Body of pancreas (tissue), 4 donors: ENCODE measurements at regions not wholly inside any gene's neighbourhood (a gene's known extent, or its start where the extent isn't known, plus 50 kb on each side); places are given as distances from the start of the nearest gene placed in this dataset.

Experiments used
- ATAC-seq: fragments of 150-250 bp; one replicate; pipeline ENCODE4 v1.9.1; 2016
- DNase-seq, 4 donors: peaks; one replicate each; pipeline ENCODE4 v3.0.0-alpha.2; 2019
- H3K27ac ChIP-seq, 4 donors: fragments of 200-600 bp; sonication (generic); 1 replicate in 3 of 4; 2 replicates in 1 of 4; pipeline versions ENCODE4 v1.5.1 to v1.6.1; 2016 to 2019; ENCODE audit warnings: mild to moderate bottlenecking in 1 of 4, mixed read lengths in 1 of 4, moderate library complexity in 1 of 4
- H3K27me3 ChIP-seq, 2 donors: fragments of 200-600 bp; sonication (generic); one replicate each; pipeline ENCODE4 v1.6.0; 2016; ENCODE audit warnings: mild to moderate bottlenecking in 1 of 2
- H3K36me3 ChIP-seq, 2 donors: fragments of 200-600 bp; sonication (generic); replicated peaks in 1 of 2; 2 replicates each; pipeline ENCODE4 v1.5.1; 2016; ENCODE audit warnings: low read depth in 2 of 2; ENCODE audit not compliant: insufficient read depth in 1 of 2
- H3K4me1 ChIP-seq: fragments of 200-600 bp; sonication (generic); one replicate; pipeline ENCODE4 v1.6.0; 2016
- H3K4me3 ChIP-seq, 2 donors: fragments of 200-600 bp; sonication (generic); 1 replicate in 1 of 2; 2 replicates in 1 of 2; pipeline ENCODE4 v1.5.1; 2016 to 2019
- H3K9me3 ChIP-seq, 3 donors: fragments of 200-600 bp; sonication (generic); 1 replicate in 2 of 3; 2 replicates in 1 of 3; pipeline ENCODE4 v1.5.1; 2016
- POLR2A ChIP-seq, 3 donors: fragments of 450-650 bp; IDR thresholded peaks; one replicate each; pipeline ENCODE4 v1.6.1; 2016; ENCODE audit warnings: antibody characterized with exemption in 3 of 3, mild to moderate bottlenecking in 2 of 3
- WGBS, 2 donors: methylation state at CpG; one replicate each; pipeline ENCODE4 v1.1.5; 2017; 5-methylcytosine and 5-hydroxymethylcytosine counted together
- intact Hi-C: fragments of 100-400 bp; cut with DNase I; formaldehyde crosslinking; loops from one replicate; pipeline ENCODE4 v1.15.1; 2023
- TF ChIP-seq, protein P1 (sequence below), 7 experiments: fragments of 450-650 bp in 4 of 7; fragments of 200-600 bp in 3 of 7; sonication (generic) in 3 of 7; IDR thresholded peaks; one replicate each; pipeline ENCODE4 v1.5.1; 2016 to 2019; ENCODE audit warnings: antibody characterized with exemption in 7 of 7

DNA sequence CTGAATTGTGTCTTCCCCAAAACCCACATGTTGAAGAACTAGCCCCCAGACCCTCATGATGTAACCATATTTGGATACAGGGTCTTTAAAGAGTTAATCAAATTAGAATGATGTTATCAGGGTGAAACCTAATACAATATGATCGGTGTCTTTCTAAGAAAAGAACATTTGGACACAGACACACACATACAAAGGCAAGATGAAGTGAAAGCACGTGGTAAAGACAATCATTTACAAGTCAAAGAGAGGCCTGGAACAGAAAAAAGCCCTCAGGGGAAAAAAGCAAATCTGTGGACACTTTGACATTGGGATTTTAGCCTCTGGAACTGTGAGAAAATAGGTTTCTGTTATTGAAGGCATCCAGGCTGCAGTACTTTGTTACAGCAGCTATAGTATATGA is 733.4 kb downstream of the JRKL start:
- no peak for ATAC-seq
- H3K27ac ChIP-seq, result no peak overlapping the region
- WGBS, 2 donors, result 16 to 20% methylated on average over 2 of the region's 2 CpGs
- no peak for DNase-seq
- H3K27me3 ChIP-seq, result no peaks in the 10 kb centered on the region
- no peak overlapping the region for H3K4me3 ChIP-seq
- no peaks in the 10 kb centered on the region for H3K36me3 ChIP-seq
- H3K9me3 ChIP-seq, result no peaks in the 10 kb centered on the region
- TF ChIP-seq POLR2A (IDR thresholded peaks at IDR 0.05), result no peak
- TF ChIP-seq, protein P1, sequence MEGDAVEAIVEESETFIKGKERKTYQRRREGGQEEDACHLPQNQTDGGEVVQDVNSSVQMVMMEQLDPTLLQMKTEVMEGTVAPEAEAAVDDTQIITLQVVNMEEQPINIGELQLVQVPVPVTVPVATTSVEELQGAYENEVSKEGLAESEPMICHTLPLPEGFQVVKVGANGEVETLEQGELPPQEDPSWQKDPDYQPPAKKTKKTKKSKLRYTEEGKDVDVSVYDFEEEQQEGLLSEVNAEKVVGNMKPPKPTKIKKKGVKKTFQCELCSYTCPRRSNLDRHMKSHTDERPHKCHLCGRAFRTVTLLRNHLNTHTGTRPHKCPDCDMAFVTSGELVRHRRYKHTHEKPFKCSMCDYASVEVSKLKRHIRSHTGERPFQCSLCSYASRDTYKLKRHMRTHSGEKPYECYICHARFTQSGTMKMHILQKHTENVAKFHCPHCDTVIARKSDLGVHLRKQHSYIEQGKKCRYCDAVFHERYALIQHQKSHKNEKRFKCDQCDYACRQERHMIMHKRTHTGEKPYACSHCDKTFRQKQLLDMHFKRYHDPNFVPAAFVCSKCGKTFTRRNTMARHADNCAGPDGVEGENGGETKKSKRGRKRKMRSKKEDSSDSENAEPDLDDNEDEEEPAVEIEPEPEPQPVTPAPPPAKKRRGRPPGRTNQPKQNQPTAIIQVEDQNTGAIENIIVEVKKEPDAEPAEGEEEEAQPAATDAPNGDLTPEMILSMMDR (IDR thresholded peaks at IDR 0.05), result no peak
- no peaks in the 10 kb centered on the region for H3K4me1 ChIP-seq
- intact Hi-C loops, result no loop called here

DNA sequence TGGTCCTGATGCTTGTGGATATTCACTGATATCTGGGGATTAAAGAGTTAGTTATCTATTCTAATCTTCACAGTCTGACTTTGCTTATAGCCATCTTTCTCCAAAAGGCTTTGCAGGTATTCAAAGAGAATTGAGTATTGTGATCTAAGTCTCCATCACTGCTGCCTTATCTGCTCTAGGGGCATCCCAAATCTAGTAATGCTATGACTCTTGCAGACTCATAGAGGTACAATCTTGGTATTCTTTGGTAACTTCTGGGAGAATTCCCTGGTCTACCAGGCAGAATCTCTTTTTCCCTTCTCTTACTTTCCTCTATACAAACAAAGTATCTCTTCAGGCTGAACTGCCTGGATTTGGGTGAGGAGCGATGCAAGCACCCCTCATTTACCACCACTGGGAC is 746.3 kb downstream of the JRKL start:
- no peak for ATAC-seq
- Histone ChIP-seq H3K9me3 (no peaks in the 10 kb centered on the region), H3K27ac (no peak overlapping the region), H3K4me3 (no peak overlapping the region), H3K36me3 (no peaks in the 10 kb centered on the region), H3K27me3 (no peaks in the 10 kb centered on the region), H3K4me1 (no peaks in the 10 kb centered on the region)
- no peak for DNase-seq
- TF ChIP-seq, protein P1 (IDR thresholded peaks at IDR 0.05), result no peak
- TF ChIP-seq POLR2A (IDR thresholded peaks at IDR 0.05), result no peak
- 79 to 96% methylated on average over 1 of the region's 1 CpG for whole genome bisulfite sequencing, 2 donors
- intact Hi-C loops, result no loop called here

DNA sequence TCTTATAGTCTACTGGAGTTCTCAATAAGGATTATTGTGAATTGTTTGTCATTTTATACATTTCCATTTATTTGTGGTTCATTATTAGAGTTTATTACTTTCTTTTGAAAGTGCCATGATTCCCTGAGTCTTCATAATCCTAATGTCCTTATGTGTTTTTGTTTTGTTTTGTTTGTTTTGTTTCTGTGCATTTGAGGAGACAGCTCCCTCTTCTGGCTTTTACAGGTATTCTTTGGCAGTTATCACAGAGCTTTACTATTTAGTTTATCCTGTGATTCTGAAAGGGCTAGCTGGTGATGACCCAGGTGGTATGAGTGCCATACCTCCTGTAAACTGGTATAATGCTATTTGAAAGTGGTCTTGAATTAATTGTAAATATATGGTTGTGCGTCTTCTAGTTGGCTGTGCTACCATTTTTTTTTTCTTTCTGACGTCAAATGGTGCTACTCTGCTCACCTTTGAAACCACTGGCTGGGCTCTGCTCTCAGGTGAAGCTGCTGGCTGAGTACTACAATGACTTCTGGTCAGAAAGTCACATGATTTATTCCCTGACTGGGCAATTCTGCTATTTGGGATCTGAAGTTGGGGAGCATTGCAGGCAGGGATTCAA is 751.2 kb downstream of the JRKL start:
- 36 to 45% methylated on average over 2 of the region's 2 CpGs for WGBS, 2 donors
- intact Hi-C loops, result no loop called here
- no peaks in the 10 kb centered on the region for H3K4me1 ChIP-seq
- no peak for DNase-seq
- no peak overlapping the region for H3K27ac ChIP-seq
- no peak overlapping the region for H3K4me3 ChIP-seq
- no peak for ATAC-seq
- no peaks in the 10 kb centered on the region for H3K9me3 ChIP-seq
- H3K27me3 ChIP-seq, result no peaks in the 10 kb centered on the region
- TF ChIP-seq POLR2A (IDR thresholded peaks at IDR 0.05), result no peak
- TF ChIP-seq, protein P1 (IDR thresholded peaks at IDR 0.05), result peak in 4 of 7 experiments; percentile 14 to 33 (median 24)
- H3K36me3 ChIP-seq, result no peaks in the 10 kb centered on the region

DNA sequence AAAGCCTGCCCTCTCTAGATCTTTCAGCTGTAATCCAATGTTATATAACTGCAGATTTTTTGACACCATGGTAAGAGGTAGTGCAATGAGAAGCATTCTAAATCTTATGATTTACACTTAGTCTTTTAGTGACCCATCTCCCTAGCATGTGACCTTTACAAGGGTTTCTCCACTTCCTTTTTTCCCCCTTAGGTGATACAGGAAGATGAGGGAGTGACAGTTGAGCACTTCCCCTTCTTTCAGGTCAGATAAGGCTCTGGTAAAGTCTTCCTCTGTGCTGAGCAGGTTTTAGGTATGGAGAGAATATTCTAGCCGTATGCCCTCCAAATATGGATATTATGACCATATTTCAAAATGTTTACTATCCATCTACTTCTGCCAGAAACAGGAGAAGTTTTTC is 753.6 kb downstream of the JRKL start:
- no peak for TF ChIP-seq POLR2A (IDR thresholded peaks at IDR 0.05)
- TF ChIP-seq, protein P1 (IDR thresholded peaks at IDR 0.05), result no peak
- 52 to 73% methylated on average over 1 of the region's 1 CpG for WGBS, 2 donors

DNA sequence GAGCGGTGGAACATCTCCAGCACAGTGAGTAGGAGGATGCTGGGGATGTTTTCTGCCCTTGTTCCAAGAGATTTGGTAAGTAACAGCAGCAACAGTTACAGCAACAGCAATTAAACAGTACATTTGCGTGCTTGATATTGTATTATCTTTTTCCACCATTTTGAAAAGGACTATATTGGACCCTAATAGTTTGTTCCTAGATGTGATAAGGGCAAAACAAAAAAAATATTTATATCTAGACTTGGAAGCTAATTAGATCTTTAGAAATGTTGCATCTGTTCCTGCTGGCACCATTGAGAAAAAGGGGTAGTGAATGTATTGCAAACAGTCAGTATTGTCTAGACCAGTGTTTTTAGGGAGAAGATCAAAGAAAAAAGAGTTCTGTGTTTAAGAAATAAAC is 759.9 kb downstream of the JRKL start:
- Histone ChIP-seq H3K9me3 (no peaks in the 10 kb centered on the region), H3K27ac (no peak overlapping the region), H3K27me3 (no peaks in the 10 kb centered on the region), H3K4me3 (no peak overlapping the region), H3K36me3 (no peaks in the 10 kb centered on the region), H3K4me1 (no peaks in the 10 kb centered on the region)
- ATAC-seq (no peak), DNase-seq (no peak)
- 70 to 79% methylated on average over 2 of the region's 2 CpGs for WGBS, 2 donors
- intact Hi-C loops, result no loop called here
- TF ChIP-seq, protein P1 (IDR thresholded peaks at IDR 0.05), result no peak
- no peak for TF ChIP-seq POLR2A (IDR thresholded peaks at IDR 0.05)

More for the DNA sequence above, 753.6 kb downstream of the JRKL start:
- no peaks in the 10 kb centered on the region for H3K27me3 ChIP-seq
- H3K27ac ChIP-seq, result no peak overlapping the region
- intact Hi-C loops, result no loop called here
- H3K4me1 ChIP-seq, result no peaks in the 10 kb centered on the region
- H3K36me3 ChIP-seq, result no peaks in the 10 kb centered on the region
- H3K4me3 ChIP-seq, result no peak overlapping the region
- no peak for ATAC-seq
- DNase-seq, result no peak
- H3K9me3 ChIP-seq, result no peaks in the 10 kb centered on the region
